Keratinocyte (primary cell): ENCODE measurements at regions not wholly inside any gene's neighbourhood (a gene's known extent, or its start where the extent isn't known, plus 50 kb on each side); places are given as distances from the start of the nearest gene placed in this dataset.

ENCODE experiments used
- CTCF ChIP-seq, 3 experiments: IDR thresholded peaks in 1 of 3; conservative IDR thresholded peaks in 1 of 3; optimal IDR thresholded peaks in 1 of 3; 2 replicates in 2 of 3; 3 replicates in 1 of 3; pipeline versions ENCODE3 to v1.5.1; 2011; ENCODE audit warnings: low read length in 3 of 3, mild to moderate bottlenecking in 3 of 3, moderate library complexity in 2 of 3, control low read depth in 1 of 3, inconsistent platforms in 1 of 3; ENCODE audit not compliant: insufficient read depth in 2 of 3; ENCODE audit errors: extremely low read depth in 1 of 3
- EZH2 ChIP-seq: IDR thresholded peaks from one replicate; pipeline ENCODE4 v1.6.1; 2012; ENCODE audit warnings: inconsistent platforms, mild to moderate bottlenecking, low read length, moderate library complexity

- no peak for TF ChIP-seq CTCF (optimal IDR thresholded peaks at IDR 0.05 in 1 of 3, IDR thresholded peaks at IDR 0.05 in 1 of 3, conservative IDR thresholded peaks at IDR 0.05 in 1 of 3; ENCODE audit: extremely low read depth in 1 of 3, insufficient read depth in 2 of 3, low read length in 3 of 3)
- TF ChIP-seq EZH2: no peak
Observed at GRCh38 chr7:26514633-26515032, 223.0 kb downstream of the SNX10 start.
